IPS DF 4.7 (cell line): ENCODE measurements at regions not wholly inside any gene's neighbourhood (a gene's known extent, or its start where the extent isn't known, plus 50 kb on each side); places are given as distances from the start of the nearest gene placed in this dataset.
"Not testable (repeated sequence)": the region's sequence is repeated elsewhere in the genome, so short reads cannot be mapped to it uniquely, and the experiment has no call there.

Source experiments
- DNase-seq: peaks from one replicate; pipeline ENCODE4 v3.0.0-alpha.2; 2013; ENCODE audit warnings: low spot score; ENCODE audit errors: extremely low read depth

DNA sequence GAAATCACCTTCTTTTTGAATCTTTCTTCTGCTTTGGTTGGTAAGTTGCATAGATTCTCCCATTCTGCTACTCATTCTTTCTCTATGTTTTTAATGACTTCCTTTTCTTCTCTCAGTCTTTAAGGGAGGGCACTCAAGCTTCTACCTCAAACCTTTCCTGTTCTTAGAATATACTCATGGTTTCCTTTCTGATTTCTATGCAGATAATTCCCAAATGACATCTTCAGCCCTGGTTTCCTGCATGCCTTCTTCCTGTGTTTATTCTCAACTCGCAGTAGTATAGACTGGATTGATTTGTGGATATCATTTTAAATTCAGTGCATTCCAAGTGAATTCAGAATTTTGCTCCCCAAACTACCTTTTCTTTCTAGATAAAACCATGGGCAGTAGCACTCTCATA is 803.6 kb downstream of the METTL15 start:
- DNase-seq: no peak

DNA sequence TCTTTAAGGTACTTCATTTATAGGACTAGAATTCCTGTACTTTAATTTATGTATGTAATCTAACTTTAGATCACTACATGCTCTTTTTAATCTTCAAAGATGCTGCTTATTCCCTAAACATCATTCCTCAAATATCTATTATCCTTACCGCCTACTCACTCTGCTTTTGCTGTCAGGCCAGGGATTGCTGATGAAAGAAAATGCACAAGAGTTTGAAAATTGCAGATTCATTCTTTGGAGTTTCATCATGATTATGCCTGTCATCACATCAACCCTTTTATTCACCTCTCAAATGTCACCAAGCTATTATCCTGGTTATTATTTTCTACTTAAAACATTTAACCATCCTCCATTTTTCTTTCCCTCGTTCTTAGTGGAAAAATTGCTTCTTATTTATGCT is 802.7 kb downstream of the METTL15 start:
- DNase-seq: no peak

DNA sequence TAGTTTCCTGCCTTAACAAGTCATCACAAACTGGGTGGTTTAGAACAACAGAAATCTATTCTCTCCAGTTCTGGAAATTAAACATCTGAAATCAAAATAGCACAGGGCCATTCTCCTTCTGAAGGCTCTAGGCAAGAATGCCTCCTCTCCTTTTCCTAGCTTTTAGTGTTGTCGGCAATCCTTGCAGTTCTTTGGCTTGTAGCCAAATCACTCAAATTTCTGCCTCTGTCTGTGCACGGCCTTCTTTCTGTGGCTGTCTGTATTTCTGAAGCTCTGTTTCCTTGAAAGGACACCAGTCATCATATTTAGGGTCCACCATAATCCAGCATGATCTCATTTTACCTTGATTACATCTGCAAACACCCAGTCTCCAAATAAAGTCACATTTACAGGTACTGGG is 795.5 kb downstream of the METTL15 start:
- no peak for DNase-seq

DNA sequence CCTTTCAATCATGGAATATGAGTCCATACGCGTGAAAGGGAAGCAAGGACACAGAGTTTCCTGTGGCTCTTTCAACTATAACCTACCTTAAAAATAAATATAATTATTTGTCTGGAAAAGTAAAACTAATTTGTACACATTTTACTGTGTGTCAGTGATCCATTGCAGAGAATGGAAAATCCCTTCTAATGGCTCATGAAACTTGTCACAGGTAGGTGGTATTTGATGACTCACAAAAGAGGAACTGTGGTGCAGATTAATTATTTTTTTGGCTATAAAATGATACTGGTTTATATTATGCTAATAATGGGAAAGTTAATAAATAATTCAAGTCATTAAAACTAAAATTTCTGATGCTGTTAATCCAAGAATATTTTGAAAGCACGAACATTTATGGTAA is 792.2 kb downstream of the METTL15 start:
- DNase-seq: no peak

DNA sequence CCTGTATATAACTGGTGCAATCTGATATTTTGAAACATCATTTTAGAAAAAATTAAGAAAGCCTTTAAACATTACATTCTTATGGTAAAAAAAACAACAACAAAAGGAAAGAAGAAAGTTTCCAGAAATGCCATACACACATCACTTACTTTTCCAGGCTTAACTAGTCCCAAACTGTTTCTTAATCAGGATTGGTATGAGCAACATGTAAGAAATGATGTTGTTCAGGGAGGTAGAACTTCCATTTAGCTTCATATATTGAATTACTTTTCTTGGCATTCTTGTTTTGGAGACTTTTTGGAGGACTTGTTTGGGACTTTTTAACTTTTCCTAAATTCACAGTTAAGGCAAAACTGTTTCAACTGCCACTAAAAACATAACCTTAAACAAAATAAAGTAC is 791.5 kb downstream of the METTL15 start:
- DNase-seq: no peak

DNA sequence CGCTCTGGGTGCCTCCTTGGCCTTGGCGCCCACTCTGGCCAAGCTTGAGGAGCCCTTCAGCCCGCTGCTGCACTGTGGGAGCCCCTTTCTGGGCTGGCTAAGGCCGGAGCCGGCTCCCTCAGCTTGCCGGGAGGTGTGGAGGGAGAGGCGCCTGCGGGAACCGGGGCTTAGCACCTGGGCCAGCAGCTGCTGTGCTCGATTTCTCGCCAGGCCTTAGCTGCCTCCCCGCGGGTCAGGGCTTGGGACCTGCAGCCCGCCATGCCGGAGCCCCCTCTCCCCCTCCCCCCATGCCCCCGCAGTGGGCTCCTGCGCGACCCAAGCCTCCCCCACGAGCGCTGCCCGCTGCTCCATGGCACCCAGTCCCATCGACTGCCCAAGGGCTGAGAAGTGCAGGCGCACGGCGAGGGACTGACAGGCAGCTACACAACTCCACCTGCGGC is 782.4 kb downstream of the METTL15 start:
- not testable (repeated sequence) for DNase-seq

- DNase-seq: no peak
Measured at GRCh38 chr11:28887681-28888080, 779.5 kb downstream of the METTL15 start.

GRCh38 chr11:28879869-28880268 is 771.7 kb downstream of the METTL15 start:
- no peak for DNase-seq

- no peak for DNase-seq
Measured at GRCh38 chr11:28878025-28878424, 769.8 kb downstream of the METTL15 start.

- DNase-seq: no peak
Measured at GRCh38 chr11:28877340-28877739, 769.2 kb downstream of the METTL15 start.

DNA sequence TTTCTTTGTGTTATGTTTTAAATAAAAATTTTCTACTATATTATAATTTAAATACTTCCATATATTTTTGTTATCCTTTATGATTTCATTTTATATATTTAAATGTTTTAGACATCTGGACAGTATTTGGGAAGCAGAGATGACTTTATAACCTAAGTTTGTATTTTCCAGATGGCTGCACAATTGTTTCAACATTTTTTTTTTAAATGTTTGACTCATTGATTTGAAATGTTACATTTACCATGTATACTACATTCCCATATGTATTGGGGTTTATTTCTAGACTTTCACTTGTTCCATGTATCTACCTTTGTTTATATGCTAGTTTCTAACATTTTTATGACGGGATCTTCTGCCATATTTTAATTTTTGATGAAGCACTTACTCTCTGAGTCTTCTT is 766.5 kb downstream of the METTL15 start:
- no peak for DNase-seq

- DNase-seq: no peak
Measured at GRCh38 chr11:28871090-28871489, 762.9 kb downstream of the METTL15 start.

- no peak for DNase-seq
Measured at GRCh38 chr11:28863422-28863821, 755.2 kb downstream of the METTL15 start.

DNA sequence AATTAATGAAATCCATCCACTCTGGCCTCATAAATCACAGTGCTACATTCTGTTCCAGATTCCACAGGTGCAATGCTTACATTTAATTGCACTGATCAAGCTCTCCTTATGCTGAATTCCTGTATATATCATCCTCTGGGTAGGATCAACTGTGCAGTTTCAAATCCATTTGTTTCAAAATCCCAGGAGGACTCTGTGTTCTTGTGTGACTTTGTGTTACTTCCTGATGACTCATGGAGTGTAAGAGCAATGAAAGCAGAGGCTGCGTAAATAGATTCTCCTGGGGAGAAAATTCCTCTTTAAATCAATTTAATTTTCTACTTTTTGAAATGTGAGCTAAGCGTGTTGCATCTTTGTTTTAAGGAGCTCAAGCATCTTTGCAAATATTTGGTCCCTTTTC is 752.7 kb downstream of the METTL15 start:
- DNase-seq: no peak

- DNase-seq: no peak
Measured at GRCh38 chr11:28858076-28858475, 749.9 kb downstream of the METTL15 start.

GRCh38 chr11:28849053-28849452 is 740.9 kb downstream of the METTL15 start:
- DNase-seq: no peak

DNA sequence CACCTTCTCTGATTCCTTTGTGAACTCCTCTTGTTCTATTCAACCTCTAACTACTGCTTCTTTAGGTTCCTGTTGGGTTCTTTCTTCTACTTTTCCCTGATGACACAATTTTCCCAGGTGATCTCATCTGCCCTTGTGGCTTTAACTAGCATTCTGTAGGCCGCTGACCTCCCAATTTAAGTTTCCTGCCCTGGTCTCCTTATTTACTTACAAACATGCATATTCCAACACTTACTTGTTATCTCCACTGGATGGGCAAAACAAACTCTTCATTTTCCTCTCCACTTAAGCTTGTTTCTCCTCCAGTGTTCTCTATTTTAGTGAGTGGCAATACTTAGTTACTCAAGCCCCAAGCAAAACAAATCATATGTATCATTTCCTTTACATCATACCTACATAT is 734.5 kb downstream of the METTL15 start:
- DNase-seq: no peak

DNA sequence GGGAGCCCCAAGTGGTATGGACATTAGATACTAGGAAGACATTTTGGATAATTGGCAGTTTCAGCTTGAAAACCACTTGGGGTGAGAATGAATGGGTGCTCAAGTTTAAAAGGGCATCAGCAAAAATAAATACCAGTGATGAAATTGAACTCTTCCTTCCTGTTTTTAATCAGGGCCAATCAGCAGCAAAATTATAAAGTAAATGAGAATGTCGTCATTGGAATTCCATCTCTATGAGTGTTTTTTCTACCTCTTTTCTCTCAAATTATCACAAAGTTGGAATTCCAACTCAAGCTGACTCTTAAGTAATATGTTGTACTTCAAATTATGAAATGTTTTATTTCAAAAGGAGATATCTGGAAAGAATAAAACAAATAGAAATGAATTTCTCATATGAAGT is 730.6 kb downstream of the METTL15 start:
- DNase-seq: no peak

DNA sequence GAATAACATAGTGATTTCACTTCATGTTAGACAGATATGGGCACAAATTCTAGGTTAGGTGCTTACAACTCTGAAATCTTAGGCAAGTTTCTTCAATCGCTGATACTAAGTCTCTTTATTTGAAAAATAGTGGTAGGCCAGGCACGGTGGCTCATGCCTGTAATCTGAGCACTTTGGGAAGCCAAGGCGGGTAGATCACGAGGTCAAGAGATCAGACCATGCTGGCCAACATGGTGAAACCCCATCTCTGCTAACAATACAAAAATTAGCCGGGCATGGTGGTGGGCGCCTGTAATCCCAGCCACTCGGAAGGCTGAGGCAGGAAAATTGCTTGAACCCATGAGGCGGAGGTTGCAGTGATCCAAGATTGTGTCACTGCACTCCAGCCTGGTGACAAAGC is 729.4 kb downstream of the METTL15 start:
- no peak for DNase-seq

GRCh38 chr11:28836285-28837081 is 728.3 kb downstream of the METTL15 start:
- no peak for DNase-seq

DNA sequence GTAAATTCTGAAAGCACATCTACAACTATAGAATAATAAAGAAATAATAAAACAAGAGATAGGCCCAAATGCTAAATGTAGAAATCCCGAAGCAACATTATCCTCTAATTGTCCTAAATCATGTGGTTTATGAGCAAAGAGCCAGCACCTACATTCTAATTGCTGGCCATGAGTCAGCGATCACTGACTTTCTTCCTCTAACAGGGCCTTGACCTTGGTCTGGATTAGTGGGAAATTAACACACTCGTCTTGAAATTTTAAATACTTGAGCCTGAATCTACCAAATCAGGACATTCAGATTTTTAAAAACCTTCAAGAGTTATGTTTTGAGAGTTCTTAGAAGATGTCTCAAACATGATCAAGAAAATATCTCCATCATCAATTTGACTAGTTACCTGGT is 727.6 kb downstream of the METTL15 start:
- DNase-seq: no peak

DNA sequence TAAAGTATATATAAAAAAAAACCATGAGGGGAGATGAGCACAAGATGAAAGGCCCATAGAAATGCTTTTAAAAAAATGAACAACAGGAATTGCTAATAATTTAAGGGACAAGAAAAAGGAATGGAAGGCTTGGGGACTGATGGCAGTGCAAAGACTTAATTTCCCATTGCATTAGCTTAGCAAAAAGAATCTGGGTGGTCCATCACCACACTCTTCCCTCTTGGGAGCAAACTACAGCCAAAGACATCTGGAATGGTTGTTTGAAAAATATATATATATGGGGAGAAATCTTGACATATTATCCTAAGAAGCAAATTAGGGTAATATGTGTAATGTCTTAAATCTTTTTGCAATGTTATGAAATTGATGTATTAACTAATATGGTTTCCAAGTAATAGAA is 727.1 kb downstream of the METTL15 start:
- no peak for DNase-seq

DNA sequence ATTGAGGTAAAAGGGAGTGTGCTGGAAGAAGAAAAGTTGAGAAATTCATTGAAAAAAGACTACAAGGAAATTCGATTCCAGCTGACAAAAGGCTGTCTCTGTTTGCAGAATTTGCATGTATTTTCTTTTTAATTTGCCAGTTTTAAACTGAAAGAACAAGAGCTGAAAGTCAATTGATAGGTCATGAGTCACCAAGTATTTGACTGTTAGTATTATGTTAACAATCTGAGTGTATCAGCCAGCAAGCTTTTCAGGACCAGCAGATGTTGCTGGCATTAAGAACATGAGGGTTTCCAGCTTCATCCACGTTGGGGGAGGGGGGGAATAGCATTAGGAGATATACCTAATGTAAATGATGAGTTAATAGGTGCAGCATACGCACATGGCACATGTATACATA is 726.7 kb downstream of the METTL15 start:
- DNase-seq: no peak

DNA sequence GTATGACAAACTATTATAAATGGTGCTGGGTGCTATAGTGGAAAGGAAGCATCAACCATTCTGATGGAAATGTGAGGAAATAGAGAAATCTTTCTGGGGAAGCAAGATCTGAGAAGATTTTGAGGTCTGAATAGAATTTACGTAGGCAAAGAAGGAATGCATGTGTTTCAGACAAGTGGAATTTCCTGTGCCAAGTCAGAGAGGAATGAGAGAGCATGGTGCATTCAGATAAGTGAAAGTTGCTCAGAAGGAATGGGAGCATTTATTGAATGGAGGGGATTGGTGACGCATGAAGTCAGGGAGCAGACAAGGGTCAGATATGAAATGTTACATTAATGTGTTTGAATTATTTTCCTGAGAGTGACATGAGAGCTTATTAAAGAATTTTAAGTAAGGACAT is 725.5 kb downstream of the METTL15 start:
- no peak for DNase-seq
